ENCODE measurements at regions not wholly inside any gene's neighbourhood (a gene's known extent, or its start where the extent isn't known, plus 50 kb on each side); places are given as distances from the start of the nearest gene placed in this dataset.
"Not testable (repeated sequence)": the region's sequence is repeated elsewhere in the genome, so short reads cannot be mapped to it uniquely, and the experiment has no call there.

DNA sequence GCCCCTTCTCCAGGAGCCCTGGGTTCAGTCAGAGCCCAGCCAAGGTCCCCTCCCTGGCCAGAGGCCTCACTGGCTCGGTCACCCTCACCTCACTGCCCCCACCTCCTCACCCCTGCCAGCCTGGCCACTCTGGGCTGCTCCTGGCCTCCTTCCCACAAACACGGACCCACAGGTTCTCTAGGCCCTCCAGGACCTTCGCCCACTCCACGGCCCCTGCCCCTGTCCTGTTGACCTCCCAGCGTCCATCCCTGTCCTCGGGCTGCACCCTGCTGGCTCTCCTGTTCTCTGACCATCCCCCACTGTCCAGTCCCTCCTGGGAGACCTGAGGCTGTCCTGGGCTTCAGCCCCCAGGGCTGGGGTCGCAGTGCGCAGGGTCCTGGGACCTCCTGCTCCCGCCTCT lies 173.3 kb downstream of the TMEM121 start:
- TF ChIP-seq ZFP36 (IDR thresholded peaks at IDR 0.05; ENCODE audit: borderline replicate concordance, low read depth, low read length, partially characterized antibody), result not testable (repeated sequence)
- TF ChIP-seq, protein P1, sequence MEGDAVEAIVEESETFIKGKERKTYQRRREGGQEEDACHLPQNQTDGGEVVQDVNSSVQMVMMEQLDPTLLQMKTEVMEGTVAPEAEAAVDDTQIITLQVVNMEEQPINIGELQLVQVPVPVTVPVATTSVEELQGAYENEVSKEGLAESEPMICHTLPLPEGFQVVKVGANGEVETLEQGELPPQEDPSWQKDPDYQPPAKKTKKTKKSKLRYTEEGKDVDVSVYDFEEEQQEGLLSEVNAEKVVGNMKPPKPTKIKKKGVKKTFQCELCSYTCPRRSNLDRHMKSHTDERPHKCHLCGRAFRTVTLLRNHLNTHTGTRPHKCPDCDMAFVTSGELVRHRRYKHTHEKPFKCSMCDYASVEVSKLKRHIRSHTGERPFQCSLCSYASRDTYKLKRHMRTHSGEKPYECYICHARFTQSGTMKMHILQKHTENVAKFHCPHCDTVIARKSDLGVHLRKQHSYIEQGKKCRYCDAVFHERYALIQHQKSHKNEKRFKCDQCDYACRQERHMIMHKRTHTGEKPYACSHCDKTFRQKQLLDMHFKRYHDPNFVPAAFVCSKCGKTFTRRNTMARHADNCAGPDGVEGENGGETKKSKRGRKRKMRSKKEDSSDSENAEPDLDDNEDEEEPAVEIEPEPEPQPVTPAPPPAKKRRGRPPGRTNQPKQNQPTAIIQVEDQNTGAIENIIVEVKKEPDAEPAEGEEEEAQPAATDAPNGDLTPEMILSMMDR (CRISPR knock-in tag; IDR thresholded peaks at IDR 0.05), result not testable (repeated sequence)

Data from HepG2 (cell line).